Trophoblast cell (in vitro differentiated cells and primary cell): ENCODE measurements at regions not wholly inside any gene's neighbourhood (a gene's known extent, or its start where the extent isn't known, plus 50 kb on each side); places are given as distances from the start of the nearest gene placed in this dataset.

Experiments used
- DNase-seq, 2 donors: peaks; one replicate each; pipeline ENCODE4 v3.0.0-alpha.2; 2016
- H2AFZ ChIP-seq: 2 replicates; pipeline ENCODE4 v1.6.1; 2013; ENCODE audit warnings: low read length, moderate library complexity, mild to moderate bottlenecking; ENCODE audit not compliant: insufficient read depth, poor library complexity
- H2AK5ac ChIP-seq: 2 replicates; pipeline ENCODE4 v1.6.1; 2013; ENCODE audit warnings: mild to moderate bottlenecking, low read length
- H2BK120ac ChIP-seq: 2 replicates; pipeline ENCODE4 v1.6.1; 2013; ENCODE audit warnings: low read length, mild to moderate bottlenecking, moderate library complexity; ENCODE audit not compliant: insufficient read depth, poor library complexity
- H2BK12ac ChIP-seq: 2 replicates; pipeline ENCODE4 v1.6.1; 2013; ENCODE audit warnings: mild to moderate bottlenecking, low read length, moderate library complexity
- H2BK5ac ChIP-seq: 2 replicates; pipeline ENCODE4 v1.6.1; 2013; ENCODE audit warnings: low read length, low read depth, moderate library complexity, mild to moderate bottlenecking; ENCODE audit not compliant: poor library complexity
- H3K14ac ChIP-seq: 2 replicates; pipeline ENCODE4 v1.6.1; 2013; ENCODE audit warnings: mild to moderate bottlenecking, low read length
- H3K18ac ChIP-seq: 2 replicates; pipeline ENCODE4 v1.6.1; 2013; ENCODE audit warnings: mild to moderate bottlenecking, low read length
- H3K23ac ChIP-seq: 2 replicates; pipeline ENCODE4 v1.6.1; 2013; ENCODE audit warnings: low read length
- H3K27ac ChIP-seq: 2 replicates; pipeline ENCODE4 v1.5.1; 2013; ENCODE audit warnings: low read depth, mild to moderate bottlenecking, inconsistent platforms, low read length, moderate library complexity
- H3K27me3 ChIP-seq: 2 replicates; pipeline ENCODE4 v1.6.1; 2013; ENCODE audit warnings: inconsistent platforms, mild to moderate bottlenecking, low read length, moderate library complexity; ENCODE audit not compliant: insufficient read depth
- H3K36me3 ChIP-seq, 2 experiments: 1 replicate in 1 of 2; 2 replicates in 1 of 2; pipeline ENCODE4 v1.6.1; 2013; ENCODE audit warnings: low read length in 2 of 2, mild to moderate bottlenecking in 2 of 2, moderate library complexity in 1 of 2; ENCODE audit not compliant: insufficient read depth in 2 of 2, control insufficient read depth in 1 of 2
- H3K4ac ChIP-seq: 2 replicates; pipeline ENCODE4 v1.6.1; 2013; ENCODE audit warnings: low read depth, mild to moderate bottlenecking, low read length, moderate library complexity
- H3K4me1 ChIP-seq, 2 experiments: 1 replicate in 1 of 2; 2 replicates in 1 of 2; pipeline ENCODE4 v1.6.1; 2013; ENCODE audit warnings: low read length in 2 of 2, mild to moderate bottlenecking in 2 of 2, moderate library complexity in 1 of 2; ENCODE audit not compliant: insufficient read depth in 2 of 2, control insufficient read depth in 1 of 2
- H3K4me2 ChIP-seq: 2 replicates; pipeline ENCODE4 v1.6.1; 2013; ENCODE audit warnings: inconsistent platforms, mild to moderate bottlenecking, low read length, moderate library complexity
- H3K4me3 ChIP-seq: 2 replicates; pipeline ENCODE4 v1.5.1; 2013; ENCODE audit warnings: mild to moderate bottlenecking, low read depth, low read length, inconsistent platforms
- H3K79me1 ChIP-seq: one replicate; pipeline ENCODE4 v1.6.1; 2013; ENCODE audit warnings: low read length
- H3K79me2 ChIP-seq: 2 replicates; pipeline ENCODE4 v1.6.1; 2013; ENCODE audit warnings: low read length, mild to moderate bottlenecking; ENCODE audit not compliant: control insufficient read depth, insufficient read depth, poor library complexity
- H3K9ac ChIP-seq: 2 replicates; pipeline ENCODE4 v1.6.1; 2013; ENCODE audit warnings: mild to moderate bottlenecking, low read length
- H3K9me3 ChIP-seq: 2 replicates; pipeline ENCODE4 v1.6.1; 2013; ENCODE audit warnings: low read depth, mild to moderate bottlenecking, control low read depth, inconsistent platforms, low read length; ENCODE audit not compliant: insufficient read depth
- H4K12ac ChIP-seq: 2 replicates; pipeline ENCODE4 v1.6.1; 2013; ENCODE audit warnings: low read depth, mild to moderate bottlenecking, low read length, moderate library complexity
- H4K8ac ChIP-seq: 2 replicates; pipeline ENCODE4 v1.6.1; 2013; ENCODE audit warnings: low read depth, mild to moderate bottlenecking, low read length, moderate library complexity
- H4K91ac ChIP-seq: one replicate; pipeline ENCODE4 v1.6.1; 2013; ENCODE audit warnings: low read depth, mild to moderate bottlenecking, low read length, moderate library complexity
- WGBS: extraction: QIAGEN DNeasy Blood & Tissue Kit; methylation state at CpG from one replicate; pipeline ENCODE4 v1.1.7; 2013; ENCODE audit warnings: missing lambda C conversion rate; ENCODE audit not compliant: insufficient read length, insufficient coverage; ENCODE audit errors: extremely low coverage; 5-methylcytosine and 5-hydroxymethylcytosine counted together

- Histone ChIP-seq H3K9me3 (peaks cover 5% of the 10 kb centered on the region), H3K27ac (no peak overlapping the region), H4K91ac (no peak overlapping the region), H3K4me1 (peaks cover under 1 to 2% of the 10 kb centered on the region in 2 experiments), H3K23ac (no peak overlapping the region), H2AFZ (no peak overlapping the region), H3K18ac (no peak overlapping the region), H2BK5ac (no peak overlapping the region), H2BK12ac (no peak overlapping the region), H3K79me2 (peaks cover 2% of the 10 kb centered on the region), H3K4me3 (no peak overlapping the region), H2AK5ac (no peak overlapping the region), H3K79me1 (peaks cover 6% of the 10 kb centered on the region), H4K12ac (no peak overlapping the region), H3K4ac (no peak overlapping the region), H3K14ac (no peak overlapping the region), H2BK120ac (no peak overlapping the region), H3K9ac (no peak overlapping the region), H4K8ac (no peak overlapping the region), H3K27me3 (no peaks in the 10 kb centered on the region), H3K4me2 (no peak overlapping the region), H3K36me3 (no peaks in the 10 kb centered on the region)
- DNase-seq = peak in 1 of 2 donors; percentile 74
- no CpG with 5 or more reads among the region's 6 CpGs for whole genome bisulfite sequencing
These were observed 105.2 kb downstream of the ZNF280B start for GRCh38 chr22:22403306-22403705.

- Histone ChIP-seq H4K91ac (no peak overlapping the region), H3K4me2 (no peak overlapping the region), H3K4me3 (no peak overlapping the region), H2BK5ac (no peak overlapping the region), H3K79me2 (peaks cover 1% of the 10 kb centered on the region), H3K23ac (no peak overlapping the region), H4K12ac (no peak overlapping the region), H3K4ac (no peak overlapping the region), H3K14ac (no peak overlapping the region), H2BK12ac (peak overlapping the region; percentile 36), H3K36me3 (no peaks in the 10 kb centered on the region), H2AK5ac (no peak overlapping the region), H3K79me1 (peaks cover 2% of the 10 kb centered on the region), H3K18ac (no peak overlapping the region), H2BK120ac (no peak overlapping the region), H3K9ac (no peak overlapping the region), H3K4me1 (no peaks in the 10 kb centered on the region), H2AFZ (no peak overlapping the region), H4K8ac (no peak overlapping the region), H3K27me3 (no peaks in the 10 kb centered on the region), H3K27ac (no peak overlapping the region), H3K9me3 (peaks cover 5% of the 10 kb centered on the region)
- WGBS = no CpG with 5 or more reads among the region's 4 CpGs
- no peak for DNase-seq
These were observed 104.8 kb downstream of the ZNF280B start for GRCh38 chr22:22403771-22404170.

GRCh38 chr22:22404598-22405284 lies 103.8 kb downstream of the ZNF280B start:
- no peak overlapping the region for H4K8ac ChIP-seq
- H3K79me2 ChIP-seq = no peaks in the 10 kb centered on the region

GRCh38 chr22:22406445-22407027 lies 102.0 kb downstream of the ZNF280B start:
- H2BK120ac ChIP-seq = no peak overlapping the region
- H3K18ac ChIP-seq = no peak overlapping the region
- no peak overlapping the region for H3K4me3 ChIP-seq
- H2AK5ac ChIP-seq = no peak overlapping the region
- no peak overlapping the region for H3K4me2 ChIP-seq
- no peak overlapping the region for H2BK12ac ChIP-seq
- H4K12ac ChIP-seq = no peak overlapping the region
- H3K9ac ChIP-seq = no peak overlapping the region
- H3K4ac ChIP-seq = no peak overlapping the region
- no peak overlapping the region for H2BK5ac ChIP-seq
- no peak overlapping the region for H3K27ac ChIP-seq
- H3K4me1 ChIP-seq = no peaks in the 10 kb centered on the region
- no peak overlapping the region for H3K14ac ChIP-seq
- peaks cover 3% of the 10 kb centered on the region for H3K9me3 ChIP-seq
- no peak overlapping the region for H4K8ac ChIP-seq
- WGBS = no CpG with 5 or more reads among the region's 5 CpGs
- H3K79me2 ChIP-seq = no peaks in the 10 kb centered on the region
- H2AFZ ChIP-seq = no peak overlapping the region
- H3K79me1 ChIP-seq = no peaks in the 10 kb centered on the region
- no peak overlapping the region for H4K91ac ChIP-seq
- H3K27me3 ChIP-seq = no peaks in the 10 kb centered on the region
- H3K23ac ChIP-seq = no peak overlapping the region
- no peaks in the 10 kb centered on the region for H3K36me3 ChIP-seq
- DNase-seq = peak; percentile 68 to 74

More at GRCh38 chr22:22404598-22405284, 103.8 kb downstream of the ZNF280B start:
- Histone ChIP-seq H3K18ac (no peak overlapping the region), H3K9me3 (peaks cover 3% of the 10 kb centered on the region), H2BK5ac (peak overlapping the region; percentile 15), H4K12ac (no peak overlapping the region), H4K91ac (no peak overlapping the region), H3K9ac (no peak overlapping the region), H3K14ac (no peak overlapping the region), H3K4ac (no peak overlapping the region), H3K23ac (no peak overlapping the region), H3K27me3 (no peaks in the 10 kb centered on the region), H3K4me1 (no peaks in the 10 kb centered on the region), H2AFZ (no peak overlapping the region), H3K4me2 (no peak overlapping the region), H3K27ac (no peak overlapping the region), H2AK5ac (no peak overlapping the region), H3K4me3 (no peak overlapping the region), H3K36me3 (no peaks in the 10 kb centered on the region), H2BK12ac (peak overlapping the region; percentile 1), H3K79me1 (no peaks in the 10 kb centered on the region), H2BK120ac (no peak overlapping the region)
- no peak for DNase-seq
- WGBS = no CpG with 5 or more reads among the region's 8 CpGs
